ENCODE measurements at regions not wholly inside any gene's neighbourhood (a gene's known extent, or its start where the extent isn't known, plus 50 kb on each side); places are given as distances from the start of the nearest gene placed in this dataset.

DNA sequence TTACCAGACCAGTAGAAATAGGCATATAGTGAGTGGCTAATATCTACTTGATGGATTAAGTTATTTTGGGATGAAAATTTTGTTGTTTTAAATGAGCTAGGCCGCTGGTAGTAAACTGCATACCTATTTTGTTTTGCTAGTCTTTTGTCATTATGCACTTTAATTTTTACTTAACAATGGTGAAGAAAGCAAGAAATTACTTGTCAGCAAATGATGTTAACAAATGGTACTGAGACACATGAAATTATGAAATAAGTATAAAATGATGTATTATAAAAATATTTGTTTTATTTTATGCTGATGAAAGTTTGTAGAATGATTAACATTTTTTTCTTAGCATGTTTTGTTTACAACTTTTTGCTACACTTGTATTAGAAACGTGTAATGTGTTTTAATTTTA is 807.7 kb downstream of the TBC1D32 start:
- Histone ChIP-seq H3K27ac (ENCODE audit: low read length) (no peak overlapping the region), H3K4me3 (ENCODE audit: low read depth in 2 of 2, low read length in 2 of 2) (no peak overlapping the region), H3K27me3 (ENCODE audit: control insufficient read depth, insufficient read depth, low read length) (no peaks in the 10 kb centered on the region), H3K36me3 (ENCODE audit: control insufficient read depth, insufficient read depth, low read length) (no peaks in the 10 kb centered on the region), H3K9me3 (ENCODE audit: control insufficient read depth, insufficient read depth, low read depth, low read length) (peaks cover 4% of the 10 kb centered on the region; the same call in 1 of the 2 replicates), H3K4me1 (ENCODE audit: control insufficient read depth, insufficient read depth, low read length) (no peaks in the 10 kb centered on the region)
- ChIA-PET CTCF (no interaction called here), POLR2A (interaction anchor here (0.6 kb wide), 1 partner anchor 102 kb away, joined by 3 read pairs; no protein-coding TSS in a partner anchor)
- intact Hi-C loops (cut with micrococcal nuclease; ENCODE audit: unreplicated experiment) (no loop called here), in situ Hi-C loops (cut with HindIII; ENCODE audit: low pct_unique_long_range_greater_than_20kb, low sequenced_read_pairs) (no loop called here)
- no peak for ATAC-seq
- no TSS peak for BruUV-seq (replicated peaks)
- no peak for DNase-seq (ENCODE audit: low read depth, low spot score)
- TF ChIP-seq POLR2AphosphoS5 (IDR thresholded peaks at IDR 0.05; ENCODE audit: low read depth, low read length) (no peak), SIN3A (IDR thresholded peaks at IDR 0.05; ENCODE audit: borderline replicate concordance, insufficient read depth, low read depth, low read length) (no peak), TCF7L2 (IDR thresholded peaks at IDR 0.05; ENCODE audit: low read depth, low read length) (no peak)
- TF ChIP-seq, protein P1, sequence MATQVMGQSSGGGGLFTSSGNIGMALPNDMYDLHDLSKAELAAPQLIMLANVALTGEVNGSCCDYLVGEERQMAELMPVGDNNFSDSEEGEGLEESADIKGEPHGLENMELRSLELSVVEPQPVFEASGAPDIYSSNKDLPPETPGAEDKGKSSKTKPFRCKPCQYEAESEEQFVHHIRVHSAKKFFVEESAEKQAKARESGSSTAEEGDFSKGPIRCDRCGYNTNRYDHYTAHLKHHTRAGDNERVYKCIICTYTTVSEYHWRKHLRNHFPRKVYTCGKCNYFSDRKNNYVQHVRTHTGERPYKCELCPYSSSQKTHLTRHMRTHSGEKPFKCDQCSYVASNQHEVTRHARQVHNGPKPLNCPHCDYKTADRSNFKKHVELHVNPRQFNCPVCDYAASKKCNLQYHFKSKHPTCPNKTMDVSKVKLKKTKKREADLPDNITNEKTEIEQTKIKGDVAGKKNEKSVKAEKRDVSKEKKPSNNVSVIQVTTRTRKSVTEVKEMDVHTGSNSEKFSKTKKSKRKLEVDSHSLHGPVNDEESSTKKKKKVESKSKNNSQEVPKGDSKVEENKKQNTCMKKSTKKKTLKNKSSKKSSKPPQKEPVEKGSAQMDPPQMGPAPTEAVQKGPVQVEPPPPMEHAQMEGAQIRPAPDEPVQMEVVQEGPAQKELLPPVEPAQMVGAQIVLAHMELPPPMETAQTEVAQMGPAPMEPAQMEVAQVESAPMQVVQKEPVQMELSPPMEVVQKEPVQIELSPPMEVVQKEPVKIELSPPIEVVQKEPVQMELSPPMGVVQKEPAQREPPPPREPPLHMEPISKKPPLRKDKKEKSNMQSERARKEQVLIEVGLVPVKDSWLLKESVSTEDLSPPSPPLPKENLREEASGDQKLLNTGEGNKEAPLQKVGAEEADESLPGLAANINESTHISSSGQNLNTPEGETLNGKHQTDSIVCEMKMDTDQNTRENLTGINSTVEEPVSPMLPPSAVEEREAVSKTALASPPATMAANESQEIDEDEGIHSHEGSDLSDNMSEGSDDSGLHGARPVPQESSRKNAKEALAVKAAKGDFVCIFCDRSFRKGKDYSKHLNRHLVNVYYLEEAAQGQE (IDR thresholded peaks at IDR 0.05; ENCODE audit: insufficient read depth in 1 of 2, low read depth in 2 of 2, low read length in 1 of 2), result no peak
- TF ChIP-seq, protein P2, sequence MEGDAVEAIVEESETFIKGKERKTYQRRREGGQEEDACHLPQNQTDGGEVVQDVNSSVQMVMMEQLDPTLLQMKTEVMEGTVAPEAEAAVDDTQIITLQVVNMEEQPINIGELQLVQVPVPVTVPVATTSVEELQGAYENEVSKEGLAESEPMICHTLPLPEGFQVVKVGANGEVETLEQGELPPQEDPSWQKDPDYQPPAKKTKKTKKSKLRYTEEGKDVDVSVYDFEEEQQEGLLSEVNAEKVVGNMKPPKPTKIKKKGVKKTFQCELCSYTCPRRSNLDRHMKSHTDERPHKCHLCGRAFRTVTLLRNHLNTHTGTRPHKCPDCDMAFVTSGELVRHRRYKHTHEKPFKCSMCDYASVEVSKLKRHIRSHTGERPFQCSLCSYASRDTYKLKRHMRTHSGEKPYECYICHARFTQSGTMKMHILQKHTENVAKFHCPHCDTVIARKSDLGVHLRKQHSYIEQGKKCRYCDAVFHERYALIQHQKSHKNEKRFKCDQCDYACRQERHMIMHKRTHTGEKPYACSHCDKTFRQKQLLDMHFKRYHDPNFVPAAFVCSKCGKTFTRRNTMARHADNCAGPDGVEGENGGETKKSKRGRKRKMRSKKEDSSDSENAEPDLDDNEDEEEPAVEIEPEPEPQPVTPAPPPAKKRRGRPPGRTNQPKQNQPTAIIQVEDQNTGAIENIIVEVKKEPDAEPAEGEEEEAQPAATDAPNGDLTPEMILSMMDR (IDR thresholded peaks at IDR 0.05), result no peak

DNA sequence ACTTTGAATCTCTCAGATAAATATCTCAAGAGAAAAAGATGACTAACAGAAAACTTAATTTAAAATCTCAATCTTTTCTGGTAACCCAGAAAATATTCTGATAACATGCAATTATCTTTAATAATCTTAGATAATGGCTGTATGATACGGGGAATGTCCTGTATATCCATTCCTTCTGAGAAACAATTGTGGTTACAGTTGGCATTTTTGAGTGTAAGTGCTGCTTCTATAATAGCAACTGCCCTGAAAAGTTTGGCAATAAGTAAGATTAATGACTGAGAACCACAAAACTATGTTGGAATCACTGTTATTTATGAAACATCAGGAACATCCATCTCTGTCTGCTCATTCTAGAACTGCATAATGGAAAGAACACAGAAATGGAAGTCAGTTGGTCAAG is 819.7 kb downstream of the TBC1D32 start:
- Histone ChIP-seq H3K4me3 (ENCODE audit: low read depth in 2 of 2, low read length in 2 of 2) (no peak overlapping the region), H3K9me3 (ENCODE audit: control insufficient read depth, insufficient read depth, low read depth, low read length) (no peaks in the 10 kb centered on the region; the same call in 1 of the 2 replicates), H3K36me3 (ENCODE audit: control insufficient read depth, insufficient read depth, low read length) (no peaks in the 10 kb centered on the region), H3K27me3 (ENCODE audit: control insufficient read depth, insufficient read depth, low read length) (no peaks in the 10 kb centered on the region), H3K27ac (ENCODE audit: low read length) (no peak overlapping the region), H3K4me1 (ENCODE audit: control insufficient read depth, insufficient read depth, low read length) (no peaks in the 10 kb centered on the region)
- no TSS peak for BruUV-seq (replicated peaks)
- ATAC-seq (no peak), DNase-seq (ENCODE audit: low read depth, low spot score) (no peak)
- TF ChIP-seq, protein P2 (IDR thresholded peaks at IDR 0.05), result no peak
- TF ChIP-seq TCF7L2 (IDR thresholded peaks at IDR 0.05; ENCODE audit: low read depth, low read length) (no peak), POLR2AphosphoS5 (IDR thresholded peaks at IDR 0.05; ENCODE audit: low read depth, low read length) (no peak), SIN3A (IDR thresholded peaks at IDR 0.05; ENCODE audit: borderline replicate concordance, insufficient read depth, low read depth, low read length) (no peak)
- TF ChIP-seq, protein P1 (IDR thresholded peaks at IDR 0.05; ENCODE audit: insufficient read depth in 1 of 2, low read depth in 2 of 2, low read length in 1 of 2), result no peak
- POLR2A ChIA-PET, result interaction anchor here (0.7 kb wide), 1 partner anchor 13 kb away, joined by 4 read pairs; no protein-coding TSS in a partner anchor
- intact Hi-C loops (cut with micrococcal nuclease; ENCODE audit: unreplicated experiment) (no loop called here), in situ Hi-C loops (cut with HindIII; ENCODE audit: low pct_unique_long_range_greater_than_20kb, low sequenced_read_pairs) (no loop called here)
- CTCF ChIA-PET, result no interaction called here
